Neuronal stem cell (in vitro differentiated cells): ENCODE measurements at regions not wholly inside any gene's neighbourhood (a gene's known extent, or its start where the extent isn't known, plus 50 kb on each side); places are given as distances from the start of the nearest gene placed in this dataset.

Experiments used
- DNase-seq: peaks from one replicate; pipeline ENCODE4 v3.0.0-alpha.2; 2013; ENCODE audit warnings: low spot score
- H2AFZ ChIP-seq: one replicate; pipeline ENCODE4 v1.6.1; 2013; ENCODE audit warnings: mild to moderate bottlenecking, low read length, inconsistent platforms
- H2AK5ac ChIP-seq: 2 replicates; pipeline ENCODE4 v1.6.1; 2013; ENCODE audit warnings: low read depth, mild to moderate bottlenecking, inconsistent platforms, low read length, moderate library complexity, mixed read lengths
- H2BK120ac ChIP-seq: 2 replicates; pipeline ENCODE4 v1.6.1; 2013; ENCODE audit warnings: low read depth, mild to moderate bottlenecking, inconsistent platforms, low read length, moderate library complexity, mixed read lengths
- H2BK12ac ChIP-seq: one replicate; pipeline ENCODE4 v1.6.1; 2013; ENCODE audit warnings: low read length, inconsistent platforms
- H2BK15ac ChIP-seq: 2 replicates; pipeline ENCODE4 v1.6.1; 2013; ENCODE audit warnings: mild to moderate bottlenecking, low read length, inconsistent platforms, mixed read lengths
- H2BK5ac ChIP-seq: one replicate; pipeline ENCODE4 v1.6.1; 2013; ENCODE audit warnings: inconsistent platforms, mild to moderate bottlenecking, low read length, moderate library complexity
- H3K14ac ChIP-seq: one replicate; pipeline ENCODE4 v1.6.1; 2013; ENCODE audit warnings: low read length, inconsistent platforms
- H3K18ac ChIP-seq: 2 replicates; pipeline ENCODE4 v1.6.1; 2013; ENCODE audit warnings: low read length, inconsistent platforms
- H3K23ac ChIP-seq: 2 replicates; pipeline ENCODE4 v1.6.1; 2013; ENCODE audit warnings: low read depth, mild to moderate bottlenecking, mixed read lengths, low read length, inconsistent platforms; ENCODE audit not compliant: poor library complexity
- H3K27ac ChIP-seq: replicated peaks from 3 replicates; pipeline ENCODE4 v1.5.1; 2013; ENCODE audit warnings: low read length, inconsistent platforms
- H3K27me3 ChIP-seq, 3 experiments: 2 replicates each; pipeline ENCODE4 v1.6.1; 2013; ENCODE audit warnings: low read length in 3 of 3, mild to moderate bottlenecking in 2 of 3, inconsistent platforms in 1 of 3, low read depth in 1 of 3, mixed read lengths in 1 of 3, moderate library complexity in 1 of 3; ENCODE audit not compliant: control insufficient read depth in 3 of 3, insufficient read depth in 3 of 3
- H3K36me3 ChIP-seq, 2 donors: replicated peaks in 1 of 2; 2 replicates each; pipeline ENCODE4 v1.6.1; 2013; ENCODE audit warnings: low read length in 2 of 2; ENCODE audit not compliant: control insufficient read depth in 2 of 2, insufficient read depth in 2 of 2
- H3K4ac ChIP-seq: 2 replicates; pipeline ENCODE4 v1.6.1; 2013; ENCODE audit warnings: inconsistent platforms, mild to moderate bottlenecking, low read length, moderate library complexity
- H3K4me1 ChIP-seq, 2 donors: 1 replicate in 1 of 2; 2 replicates in 1 of 2; pipeline ENCODE4 v1.6.1; 2013; ENCODE audit warnings: low read length in 2 of 2, low read depth in 1 of 2; ENCODE audit not compliant: control insufficient read depth in 2 of 2, insufficient read depth in 1 of 2
- H3K4me2 ChIP-seq: one replicate; pipeline ENCODE4 v1.6.1; 2013; ENCODE audit warnings: mild to moderate bottlenecking, low read length, inconsistent platforms; ENCODE audit not compliant: insufficient read depth, poor library complexity, severe bottlenecking
- H3K4me3 ChIP-seq, 2 donors: 2 replicates each; pipeline ENCODE4 v1.5.1; 2013; ENCODE audit warnings: low read length in 2 of 2, mild to moderate bottlenecking in 2 of 2, inconsistent platforms in 1 of 2, moderate library complexity in 1 of 2
- H3K79me1 ChIP-seq: one replicate; pipeline ENCODE4 v1.6.1; 2013; ENCODE audit warnings: low read depth, mild to moderate bottlenecking, inconsistent platforms, low read length, moderate library complexity
- H3K9ac ChIP-seq: one replicate; pipeline ENCODE4 v1.6.1; 2013; ENCODE audit warnings: mild to moderate bottlenecking, low read depth, low read length, inconsistent platforms; ENCODE audit not compliant: poor library complexity
- H3K9me3 ChIP-seq, 2 donors: replicated peaks in 1 of 2; 2 replicates each; pipeline versions ENCODE3 to v1.6.1; 2013; ENCODE audit warnings: low read length in 2 of 2, mild to moderate bottlenecking in 2 of 2, inconsistent platforms in 1 of 2, low read depth in 1 of 2, mixed read lengths in 1 of 2, moderate library complexity in 1 of 2; ENCODE audit not compliant: control insufficient read depth in 2 of 2, insufficient read depth in 1 of 2
- H4K8ac ChIP-seq: one replicate; pipeline ENCODE4 v1.6.1; 2013; ENCODE audit warnings: low read depth, mild to moderate bottlenecking, inconsistent platforms, low read length, moderate library complexity
- H4K91ac ChIP-seq: one replicate; pipeline ENCODE4 v1.6.1; 2013; ENCODE audit warnings: low read length, low read depth, mild to moderate bottlenecking, inconsistent platforms; ENCODE audit not compliant: poor library complexity
- WGBS, 2 donors: extraction: QIAGEN DNeasy Blood & Tissue Kit; methylation state at CpG; one replicate each; pipeline ENCODE4 v1.1.7; 2013; ENCODE audit warnings: missing lambda C conversion rate in 2 of 2, mixed read lengths in 1 of 2; ENCODE audit not compliant: insufficient read length in 2 of 2, insufficient replicate concordance in 1 of 2; ENCODE audit errors: extremely low coverage in 2 of 2; 5-methylcytosine and 5-hydroxymethylcytosine counted together

- Histone ChIP-seq H3K27me3 (no peaks in the 10 kb centered on the region), H3K9me3 (no peaks in the 10 kb centered on the region), H3K18ac (no peak overlapping the region), H3K79me1 (no peaks in the 10 kb centered on the region), H3K9ac (no peak overlapping the region), H3K4me2 (no peak overlapping the region), H3K23ac (no peak overlapping the region), H2AK5ac (no peak overlapping the region), H2BK5ac (no peak overlapping the region), H2BK120ac (no peak overlapping the region), H4K8ac (no peak overlapping the region), H3K27ac (no peak overlapping the region), H3K4ac (no peak overlapping the region), H2AFZ (no peak overlapping the region), H2BK15ac (no peak overlapping the region), H3K4me1 (no peaks in the 10 kb centered on the region), H4K91ac (no peak overlapping the region), H3K4me3 (no peak overlapping the region), H2BK12ac (no peak overlapping the region), H3K36me3 (no peaks in the 10 kb centered on the region), H3K14ac (no peak overlapping the region)
- DNase-seq, result no peak
- no CpG with 5 or more reads among the region's 6 CpGs for WGBS, 2 donors
Observed at GRCh38 chr4:187889651-187890050, 105.9 kb upstream of the ZFP42 start.

DNA sequence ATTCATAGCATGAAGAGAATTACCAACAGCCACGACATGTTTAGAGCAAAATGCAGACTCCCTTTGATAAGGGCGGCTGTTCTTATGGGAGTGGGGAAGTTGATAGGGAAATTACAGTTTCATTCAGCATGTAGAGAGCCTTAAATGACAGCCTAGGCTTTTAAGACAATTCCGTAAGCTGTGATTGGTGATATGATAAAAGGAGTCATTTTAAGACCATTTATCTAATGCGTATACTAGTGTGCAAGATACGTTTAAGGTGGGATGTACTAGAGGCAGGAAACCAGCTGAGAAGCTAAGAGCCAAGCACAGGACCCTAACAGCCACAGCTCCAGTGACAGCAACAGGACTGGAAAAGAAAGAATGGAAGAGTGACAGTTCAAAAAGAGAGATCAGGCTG, 102.2 kb upstream of the ZFP42 start:
- Histone ChIP-seq H2BK15ac (no peak overlapping the region), H3K23ac (no peak overlapping the region), H2BK5ac (no peak overlapping the region), H2BK120ac (no peak overlapping the region), H4K91ac (no peak overlapping the region), H3K27ac (no peak overlapping the region), H3K4me1 (peaks cover 0 to 3% of the 10 kb centered on the region in 2 donors), H2AFZ (no peak overlapping the region), H3K36me3 (no peaks in the 10 kb centered on the region), H3K27me3 (no peaks in the 10 kb centered on the region), H2AK5ac (no peak overlapping the region), H3K18ac (no peak overlapping the region), H3K14ac (no peak overlapping the region), H3K4me2 (no peak overlapping the region), H3K9ac (no peak overlapping the region), H4K8ac (no peak overlapping the region), H3K9me3 (no peaks in the 10 kb centered on the region), H2BK12ac (no peak overlapping the region), H3K79me1 (no peaks in the 10 kb centered on the region), H3K4ac (no peak overlapping the region), H3K4me3 (no peak overlapping the region)
- DNase-seq, result no peak
- no CpG with 5 or more reads among the region's 5 CpGs for WGBS, 2 donors

DNA sequence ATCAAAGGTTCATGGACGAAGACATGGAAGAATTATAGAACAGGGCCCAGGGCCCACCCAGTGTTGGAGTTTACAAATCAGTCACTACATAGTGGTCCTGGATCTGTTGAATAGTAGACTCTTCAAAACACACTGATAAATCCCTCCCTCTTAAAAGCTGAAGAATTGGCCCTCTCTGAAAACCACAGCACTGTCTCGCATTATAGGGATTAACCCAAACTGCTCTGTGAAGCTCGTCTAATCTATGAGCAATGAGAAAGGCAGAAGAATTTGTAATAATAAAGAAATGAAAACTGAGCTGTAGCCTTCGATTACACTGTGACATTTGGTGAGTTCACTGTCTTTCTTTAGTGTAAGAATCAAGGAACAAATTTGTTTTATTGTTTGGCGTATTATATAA, 92.5 kb upstream of the ZFP42 start:
- H3K27me3 ChIP-seq, result no peaks in the 10 kb centered on the region
- H3K23ac ChIP-seq, result no peak overlapping the region
- no peaks in the 10 kb centered on the region for H3K9me3 ChIP-seq
- no peak overlapping the region for H3K18ac ChIP-seq
- H4K8ac ChIP-seq, result no peak overlapping the region
- H2AK5ac ChIP-seq, result no peak overlapping the region
- H3K9ac ChIP-seq, result no peak overlapping the region
- WGBS, 2 donors, result no CpG with 5 or more reads among the region's 5 CpGs
- H3K27ac ChIP-seq, result no peak overlapping the region
- H3K4ac ChIP-seq, result no peak overlapping the region
- no peaks in the 10 kb centered on the region for H3K79me1 ChIP-seq
- no peak overlapping the region for H2BK15ac ChIP-seq
- no peak overlapping the region for H2AFZ ChIP-seq
- H2BK5ac ChIP-seq, result no peak overlapping the region
- H3K4me3 ChIP-seq, result no peak overlapping the region
- H4K91ac ChIP-seq, result no peak overlapping the region
- H3K36me3 ChIP-seq, result no peaks in the 10 kb centered on the region
- no peak overlapping the region for H3K4me2 ChIP-seq
- no peak overlapping the region for H3K14ac ChIP-seq
- no peak overlapping the region for H2BK120ac ChIP-seq
- H3K4me1 ChIP-seq, result no peaks in the 10 kb centered on the region
- H2BK12ac ChIP-seq, result no peak overlapping the region
- DNase-seq, result no peak

GRCh38 chr4:187903700-187904099, 91.9 kb upstream of the ZFP42 start:
- Histone ChIP-seq H3K36me3 (no peaks in the 10 kb centered on the region), H2AFZ (no peak overlapping the region), H2BK15ac (no peak overlapping the region), H3K4me2 (no peak overlapping the region), H3K18ac (no peak overlapping the region), H4K8ac (no peak overlapping the region), H3K79me1 (no peaks in the 10 kb centered on the region), H2BK12ac (no peak overlapping the region), H3K9me3 (no peaks in the 10 kb centered on the region), H2BK5ac (no peak overlapping the region), H4K91ac (no peak overlapping the region), H3K4ac (no peak overlapping the region), H3K4me1 (no peaks in the 10 kb centered on the region), H3K14ac (no peak overlapping the region), H3K23ac (no peak overlapping the region), H2AK5ac (no peak overlapping the region), H3K27ac (no peak overlapping the region), H2BK120ac (no peak overlapping the region), H3K9ac (no peak overlapping the region), H3K27me3 (no peaks in the 10 kb centered on the region), H3K4me3 (no peak overlapping the region)
- DNase-seq, result no peak
- WGBS, 2 donors, result no CpG with 5 or more reads among the region's 1 CpG
